ENCODE measurements at regions not wholly inside any gene's neighbourhood (a gene's known extent, or its start where the extent isn't known, plus 50 kb on each side); places are given as distances from the start of the nearest gene placed in this dataset.

GRCh38 chr2:21326152-21326551 is 202.4 kb downstream of the TDRD15 start:
- no peak overlapping the region for H3K9ac ChIP-seq (ENCODE audit: low read length)
- TF ChIP-seq, protein P1, sequence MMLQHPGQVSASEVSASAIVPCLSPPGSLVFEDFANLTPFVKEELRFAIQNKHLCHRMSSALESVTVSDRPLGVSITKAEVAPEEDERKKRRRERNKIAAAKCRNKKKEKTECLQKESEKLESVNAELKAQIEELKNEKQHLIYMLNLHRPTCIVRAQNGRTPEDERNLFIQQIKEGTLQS (IDR thresholded peaks at IDR 0.05): no peak
- no peak for TF ChIP-seq CTCF (IDR thresholded peaks at IDR 0.05 in 2 of 3, conservative IDR thresholded peaks at IDR 0.05 in 1 of 3; ENCODE audit: borderline replicate concordance in 1 of 3, insufficient read depth in 1 of 3, low read depth in 2 of 3, low read length in 2 of 3)
- no peak for TF ChIP-seq YY1 (IDR thresholded peaks at IDR 0.05; ENCODE audit: extremely low read depth, insufficient replicate concordance, low read depth, low read length)
- no peak for TF ChIP-seq SRF (IDR thresholded peaks at IDR 0.05; ENCODE audit: low read depth)
- TF ChIP-seq CBX3 (IDR thresholded peaks at IDR 0.05; ENCODE audit: low read depth): no peak
- TF ChIP-seq CEBPB (IDR thresholded peaks at IDR 0.05; ENCODE audit: low read depth): no peak
- no peak for TF ChIP-seq ELF1 (IDR thresholded peaks at IDR 0.05; ENCODE audit: borderline replicate concordance, low read depth)
- no peak for TF ChIP-seq POLR2A (IDR thresholded peaks at IDR 0.05; ENCODE audit: borderline replicate concordance, extremely low read depth, insufficient read depth, insufficient read length)
- TF ChIP-seq SIN3A (IDR thresholded peaks at IDR 0.05; ENCODE audit: low read depth): no peak
- no peak for TF ChIP-seq ZFX (IDR thresholded peaks at IDR 0.05)
- TF ChIP-seq ZNF274 (IDR thresholded peaks at IDR 0.05; ENCODE audit: low read depth, low read length): no peak
- TF ChIP-seq, protein P2, sequence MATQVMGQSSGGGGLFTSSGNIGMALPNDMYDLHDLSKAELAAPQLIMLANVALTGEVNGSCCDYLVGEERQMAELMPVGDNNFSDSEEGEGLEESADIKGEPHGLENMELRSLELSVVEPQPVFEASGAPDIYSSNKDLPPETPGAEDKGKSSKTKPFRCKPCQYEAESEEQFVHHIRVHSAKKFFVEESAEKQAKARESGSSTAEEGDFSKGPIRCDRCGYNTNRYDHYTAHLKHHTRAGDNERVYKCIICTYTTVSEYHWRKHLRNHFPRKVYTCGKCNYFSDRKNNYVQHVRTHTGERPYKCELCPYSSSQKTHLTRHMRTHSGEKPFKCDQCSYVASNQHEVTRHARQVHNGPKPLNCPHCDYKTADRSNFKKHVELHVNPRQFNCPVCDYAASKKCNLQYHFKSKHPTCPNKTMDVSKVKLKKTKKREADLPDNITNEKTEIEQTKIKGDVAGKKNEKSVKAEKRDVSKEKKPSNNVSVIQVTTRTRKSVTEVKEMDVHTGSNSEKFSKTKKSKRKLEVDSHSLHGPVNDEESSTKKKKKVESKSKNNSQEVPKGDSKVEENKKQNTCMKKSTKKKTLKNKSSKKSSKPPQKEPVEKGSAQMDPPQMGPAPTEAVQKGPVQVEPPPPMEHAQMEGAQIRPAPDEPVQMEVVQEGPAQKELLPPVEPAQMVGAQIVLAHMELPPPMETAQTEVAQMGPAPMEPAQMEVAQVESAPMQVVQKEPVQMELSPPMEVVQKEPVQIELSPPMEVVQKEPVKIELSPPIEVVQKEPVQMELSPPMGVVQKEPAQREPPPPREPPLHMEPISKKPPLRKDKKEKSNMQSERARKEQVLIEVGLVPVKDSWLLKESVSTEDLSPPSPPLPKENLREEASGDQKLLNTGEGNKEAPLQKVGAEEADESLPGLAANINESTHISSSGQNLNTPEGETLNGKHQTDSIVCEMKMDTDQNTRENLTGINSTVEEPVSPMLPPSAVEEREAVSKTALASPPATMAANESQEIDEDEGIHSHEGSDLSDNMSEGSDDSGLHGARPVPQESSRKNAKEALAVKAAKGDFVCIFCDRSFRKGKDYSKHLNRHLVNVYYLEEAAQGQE (IDR thresholded peaks at IDR 0.05; ENCODE audit: low read depth): no peak
- TF ChIP-seq, protein P3, sequence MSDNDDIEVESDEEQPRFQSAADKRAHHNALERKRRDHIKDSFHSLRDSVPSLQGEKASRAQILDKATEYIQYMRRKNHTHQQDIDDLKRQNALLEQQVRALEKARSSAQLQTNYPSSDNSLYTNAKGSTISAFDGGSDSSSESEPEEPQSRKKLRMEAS (IDR thresholded peaks at IDR 0.05): no peak
- H3K27ac ChIP-seq (ENCODE audit: low read depth, low read length): no peak overlapping the region
- ChIA-PET POLR2A (no interaction called here), CTCF (no interaction called here), RAD21 (ENCODE audit: low non-redundant PET in 1 of 2, low total read pairs in 2 of 2, uncharacterized antibody in 2 of 2, unreplicated experiment in 2 of 2) (no interaction called here)
- no peak overlapping the region for H3K4me3 ChIP-seq (replicated peaks in 1 of 2; ENCODE audit: low read depth in 1 of 2, low read length in 2 of 2)
- ATAC-seq (no peak), DNase-seq (ENCODE audit: low read depth, low spot score) (no peak)
- no peaks in the 10 kb centered on the region for H3K36me3 ChIP-seq (ENCODE audit: control insufficient read depth in 1 of 2, insufficient read depth in 2 of 2, low read length in 2 of 2)
- no peaks in the 10 kb centered on the region for H3K4me1 ChIP-seq (ENCODE audit: control insufficient read depth in 1 of 2, insufficient read depth in 2 of 2, low read length in 2 of 2)
- no peaks in the 10 kb centered on the region for H3K9me3 ChIP-seq (ENCODE audit: control insufficient read depth in 1 of 2, insufficient read depth in 1 of 2, low read depth in 1 of 2, low read length in 2 of 2)
- intact Hi-C loops (cut with micrococcal nuclease): no loop called here
- H3K9me2 ChIP-seq (ENCODE audit: insufficient read depth): no peaks in the 10 kb centered on the region
- H4K20me1 ChIP-seq (ENCODE audit: insufficient read depth): no peaks in the 10 kb centered on the region
- no TSS peak for BruUV-seq (replicated peaks)
- no peak overlapping the region for H3K4me2 ChIP-seq (ENCODE audit: low read length)
- H3K27me3 ChIP-seq (ENCODE audit: insufficient read depth, low read length): no peaks in the 10 kb centered on the region
- H2AFZ ChIP-seq (ENCODE audit: low read depth, low read length, poor library complexity, severe bottlenecking): no peak overlapping the region
- H3K79me2 ChIP-seq (ENCODE audit: insufficient read depth, low read length): no peaks in the 10 kb centered on the region
